Ascending aorta (tissue), 2 donors: ENCODE measurements at regions not wholly inside any gene's neighbourhood (a gene's known extent, or its start where the extent isn't known, plus 50 kb on each side); places are given as distances from the start of the nearest gene placed in this dataset.
"Not testable (repeated sequence)": the region's sequence is repeated elsewhere in the genome, so short reads cannot be mapped to it uniquely, and the experiment has no call there.

Source experiments
- DNase-seq, 2 donors: peaks; one replicate each; pipeline ENCODE4 v3.0.0-alpha.2; 2019; ENCODE audit warnings: low spot score in 2 of 2
- H3K27ac ChIP-seq, 2 donors: fragments of 200-600 bp; sonication (generic); one replicate each; pipeline ENCODE4 v1.5.1; 2016 to 2017; ENCODE audit warnings: mild to moderate bottlenecking in 1 of 2
- H3K27me3 ChIP-seq: fragments of 200-600 bp; sonication (generic); one replicate; pipeline ENCODE4 v1.5.1; 2017
- H3K36me3 ChIP-seq, 2 donors: fragments of 200-600 bp; sonication (generic); one replicate each; pipeline ENCODE4 v1.5.1; 2016
- H3K4me1 ChIP-seq, 2 donors: fragments of 200-600 bp; sonication (generic); one replicate each; pipeline ENCODE4 v1.5.1; 2016 to 2017; ENCODE audit warnings: mild to moderate bottlenecking in 1 of 2
- H3K4me3 ChIP-seq, 2 donors: fragments of 200-600 bp; sonication (generic); one replicate each; pipeline ENCODE4 v1.5.1; 2016 to 2017; ENCODE audit warnings: mild to moderate bottlenecking in 1 of 2
- H3K9me3 ChIP-seq, 2 donors: fragments of 200-600 bp; sonication (generic); one replicate each; pipeline ENCODE4 v1.5.1; 2016
- intact Hi-C: fragments of 100-400 bp; cut with DNase I; formaldehyde crosslinking; loops from one replicate; pipeline ENCODE4 v1.15.1; 2023
- TF ChIP-seq, protein P1 (sequence below), 3 experiments: fragments of 200-600 bp in 2 of 3; fragments of 450-650 bp in 1 of 3; sonication (generic) in 2 of 3; IDR thresholded peaks; one replicate each; pipeline ENCODE4 v1.5.1; 2016 to 2019; ENCODE audit warnings: antibody characterized with exemption in 3 of 3, mild to moderate bottlenecking in 1 of 3, moderate library complexity in 1 of 3

DNA sequence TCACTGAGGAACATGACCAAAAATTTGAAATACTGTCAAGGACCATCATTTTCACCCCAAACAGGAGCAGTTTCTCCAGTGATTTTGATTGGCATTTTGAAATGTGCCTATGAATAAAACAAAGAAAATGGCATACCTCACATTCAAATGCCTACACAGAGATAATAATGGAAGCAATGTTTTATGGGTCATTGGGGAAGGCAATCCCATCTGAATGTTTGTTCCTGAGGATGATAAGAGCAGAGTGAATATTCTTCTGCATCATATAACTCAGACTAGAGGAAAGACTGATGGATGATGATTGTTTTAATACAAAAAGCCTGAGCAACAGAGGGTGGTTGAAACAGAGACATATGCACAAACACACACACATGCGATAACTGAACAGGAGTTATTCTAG is 2749.9 kb downstream of the PCDH9 start:
- Histone ChIP-seq H3K27me3 (no peaks in the 10 kb centered on the region), H3K4me3 (no peak overlapping the region), H3K36me3 (no peaks in the 10 kb centered on the region), H3K4me1 (no peaks in the 10 kb centered on the region), H3K9me3 (no peaks in the 10 kb centered on the region), H3K27ac (no peak overlapping the region)
- intact Hi-C loops: no loop called here
- DNase-seq: no peak
- TF ChIP-seq, protein P1, sequence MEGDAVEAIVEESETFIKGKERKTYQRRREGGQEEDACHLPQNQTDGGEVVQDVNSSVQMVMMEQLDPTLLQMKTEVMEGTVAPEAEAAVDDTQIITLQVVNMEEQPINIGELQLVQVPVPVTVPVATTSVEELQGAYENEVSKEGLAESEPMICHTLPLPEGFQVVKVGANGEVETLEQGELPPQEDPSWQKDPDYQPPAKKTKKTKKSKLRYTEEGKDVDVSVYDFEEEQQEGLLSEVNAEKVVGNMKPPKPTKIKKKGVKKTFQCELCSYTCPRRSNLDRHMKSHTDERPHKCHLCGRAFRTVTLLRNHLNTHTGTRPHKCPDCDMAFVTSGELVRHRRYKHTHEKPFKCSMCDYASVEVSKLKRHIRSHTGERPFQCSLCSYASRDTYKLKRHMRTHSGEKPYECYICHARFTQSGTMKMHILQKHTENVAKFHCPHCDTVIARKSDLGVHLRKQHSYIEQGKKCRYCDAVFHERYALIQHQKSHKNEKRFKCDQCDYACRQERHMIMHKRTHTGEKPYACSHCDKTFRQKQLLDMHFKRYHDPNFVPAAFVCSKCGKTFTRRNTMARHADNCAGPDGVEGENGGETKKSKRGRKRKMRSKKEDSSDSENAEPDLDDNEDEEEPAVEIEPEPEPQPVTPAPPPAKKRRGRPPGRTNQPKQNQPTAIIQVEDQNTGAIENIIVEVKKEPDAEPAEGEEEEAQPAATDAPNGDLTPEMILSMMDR (IDR thresholded peaks at IDR 0.05): no peak

DNA sequence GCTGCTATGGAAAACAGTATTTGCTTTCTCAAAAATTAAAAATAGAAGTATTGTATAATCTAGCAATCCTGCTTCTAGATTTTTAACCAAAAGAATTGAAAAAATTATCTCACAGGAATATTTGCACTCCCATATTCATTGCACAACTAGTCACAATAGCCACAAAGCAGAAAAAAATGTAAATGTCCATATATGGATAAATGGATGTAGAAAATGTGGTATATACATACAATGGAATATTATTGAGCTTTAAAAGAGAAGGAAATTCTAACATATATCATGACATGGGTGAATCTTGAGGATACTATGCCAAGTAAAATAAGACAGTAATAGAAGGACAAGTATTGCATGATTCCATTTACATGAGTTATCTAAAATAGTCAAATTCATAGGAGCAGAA is 2753.0 kb downstream of the PCDH9 start:
- H3K27me3 ChIP-seq: no peaks in the 10 kb centered on the region
- no peak overlapping the region for H3K4me3 ChIP-seq
- H3K9me3 ChIP-seq: no peaks in the 10 kb centered on the region
- no peak for DNase-seq
- intact Hi-C loops: no loop called here
- H3K27ac ChIP-seq: no peak overlapping the region
- no peaks in the 10 kb centered on the region for H3K4me1 ChIP-seq
- TF ChIP-seq, protein P1 (IDR thresholded peaks at IDR 0.05): no peak
- no peaks in the 10 kb centered on the region for H3K36me3 ChIP-seq

DNA sequence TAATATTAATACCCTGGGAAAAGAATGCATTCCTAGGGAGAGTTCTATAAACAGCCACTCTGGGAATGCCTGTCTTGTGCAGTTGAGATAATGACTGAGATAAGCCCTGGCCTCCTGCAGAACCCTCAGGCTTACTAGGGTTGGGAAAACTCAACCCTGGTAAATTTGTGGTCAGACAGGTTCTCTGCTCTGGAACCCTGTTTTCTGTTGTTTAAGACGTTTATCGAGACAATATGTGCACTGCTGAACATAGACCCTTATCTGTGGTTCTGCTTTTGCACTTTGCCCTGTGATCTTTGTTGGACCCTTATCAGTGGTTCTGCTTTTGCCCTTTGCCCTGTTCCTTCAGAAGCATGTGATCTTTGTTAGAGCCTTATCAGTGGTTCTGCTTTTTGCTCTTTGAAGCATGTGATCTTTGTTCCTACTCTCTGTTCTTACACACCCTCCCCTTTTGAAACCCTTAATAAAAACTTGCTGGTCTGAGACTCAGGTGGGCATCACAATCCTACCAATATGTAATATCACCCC is 2754.0 kb downstream of the PCDH9 start:
- DNase-seq, H3K4me1 ChIP-seq, H3K9me3 ChIP-seq, intact Hi-C loops, H3K4me3 ChIP-seq, H3K36me3 ChIP-seq, H3K27me3 ChIP-seq, H3K27ac ChIP-seq: not testable (repeated sequence)

DNA sequence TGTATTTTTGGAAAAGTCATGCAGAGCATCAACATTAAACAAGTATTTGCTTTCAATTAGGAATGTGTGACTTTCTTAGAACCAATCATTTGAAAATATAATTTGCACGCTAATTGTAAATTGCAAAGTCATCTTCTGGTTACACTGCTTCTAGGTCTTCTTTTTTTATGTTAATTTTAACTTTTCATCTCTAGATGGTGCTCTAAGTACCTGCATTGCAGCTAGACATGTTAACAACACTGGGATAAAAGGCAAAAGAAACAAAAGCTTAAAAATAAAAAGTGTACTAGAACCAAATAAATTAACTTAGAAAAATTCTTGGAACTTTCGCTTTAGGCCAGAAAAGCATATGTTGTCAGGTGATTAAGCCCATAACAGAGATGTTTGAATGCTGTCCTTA is 2758.2 kb downstream of the PCDH9 start:
- no peak for DNase-seq
- no peaks in the 10 kb centered on the region for H3K36me3 ChIP-seq
- no peaks in the 10 kb centered on the region for H3K4me1 ChIP-seq
- no peak overlapping the region for H3K27ac ChIP-seq
- H3K27me3 ChIP-seq: no peaks in the 10 kb centered on the region
- H3K9me3 ChIP-seq: no peaks in the 10 kb centered on the region
- intact Hi-C loops: no loop called here
- H3K4me3 ChIP-seq: no peak overlapping the region
- TF ChIP-seq, protein P1 (IDR thresholded peaks at IDR 0.05): peak in 1 of 3 experiments; percentile 35

DNA sequence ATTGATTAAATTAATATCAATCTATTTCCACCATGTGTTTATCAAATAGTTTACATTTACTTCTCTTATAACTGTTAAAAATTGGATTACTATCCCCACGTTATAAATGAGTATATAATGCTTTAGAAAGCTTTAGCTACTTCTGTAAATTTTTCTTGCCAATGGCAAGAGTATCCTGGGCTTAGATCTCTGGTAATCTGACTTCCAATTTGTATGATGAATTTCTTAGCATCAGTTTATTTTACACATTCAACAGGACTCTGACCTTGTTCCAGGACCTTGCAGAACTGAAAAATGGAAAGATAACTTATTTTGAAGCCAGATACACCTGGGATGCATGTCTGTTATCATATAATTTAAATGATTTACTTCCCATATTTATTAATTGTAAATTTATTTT is 2759.4 kb downstream of the PCDH9 start:
- H3K4me1 ChIP-seq: no peaks in the 10 kb centered on the region
- DNase-seq: no peak
- no peak overlapping the region for H3K27ac ChIP-seq
- no peak overlapping the region for H3K4me3 ChIP-seq
- no peaks in the 10 kb centered on the region for H3K36me3 ChIP-seq
- H3K27me3 ChIP-seq: no peaks in the 10 kb centered on the region
- intact Hi-C loops: no loop called here
- TF ChIP-seq, protein P1 (IDR thresholded peaks at IDR 0.05): no peak
- no peaks in the 10 kb centered on the region for H3K9me3 ChIP-seq

DNA sequence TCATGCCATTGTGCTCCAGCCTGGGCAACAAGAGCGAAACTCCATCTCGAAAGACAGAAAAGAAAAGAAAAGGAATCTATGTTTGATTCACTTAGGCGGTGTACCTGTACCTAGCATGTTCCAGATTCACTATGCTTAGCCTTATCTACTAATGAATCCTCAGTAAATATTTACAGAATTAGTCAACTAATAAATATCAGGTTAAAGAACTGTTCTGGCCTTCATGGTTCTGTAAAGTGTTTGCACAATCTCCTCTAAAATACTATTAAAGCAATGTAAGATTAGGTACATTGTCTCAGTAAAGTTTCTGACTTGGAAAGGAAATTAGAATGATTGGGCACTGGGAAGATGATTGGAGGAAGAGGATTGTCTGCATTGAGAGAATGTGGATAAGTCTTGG is 2770.4 kb downstream of the PCDH9 start:
- intact Hi-C loops: no loop called here
- DNase-seq: no peak
- TF ChIP-seq, protein P1 (IDR thresholded peaks at IDR 0.05): no peak
- no peaks in the 10 kb centered on the region for H3K4me1 ChIP-seq
- no peak overlapping the region for H3K4me3 ChIP-seq
- H3K9me3 ChIP-seq: no peaks in the 10 kb centered on the region
- H3K27me3 ChIP-seq: no peaks in the 10 kb centered on the region
- H3K36me3 ChIP-seq: no peaks in the 10 kb centered on the region
- no peak overlapping the region for H3K27ac ChIP-seq
